GM23338 (cell line): ENCODE measurements at regions not wholly inside any gene's neighbourhood (a gene's known extent, or its start where the extent isn't known, plus 50 kb on each side); places are given as distances from the start of the nearest gene placed in this dataset.

Source experiments
- ATAC-seq: fragments of 200-7000 bp; cut with Tn5 transposase; 3 replicates; pipeline ENCODE4 v1.9.1; 2020
- DNase-seq: peaks from one replicate; pipeline ENCODE4 v3.0.0-alpha.2; 2015; ENCODE audit warnings: low spot score
- H2AFZ ChIP-seq: fragments of 200-600 bp; sonication (generic); 2 replicates; pipeline ENCODE4 v1.8.0; 2016; ENCODE audit warnings: antibody characterized with exemption, mild to moderate bottlenecking, moderate library complexity
- H3F3A ChIP-seq: fragments of 200-600 bp; sonication (generic); replicated peaks from 2 replicates; pipeline ENCODE4 v1.8.0; 2017; ENCODE audit warnings: antibody characterized with exemption, mixed run types, low read depth
- H3K27ac ChIP-seq: fragments of 200-600 bp; sonication (generic); 2 replicates; pipeline ENCODE4 v1.6.1; 2016; ENCODE audit warnings: low read depth
- H3K27me3 ChIP-seq: fragments of 200-600 bp; sonication (generic); 2 replicates; pipeline ENCODE4 v1.8.0; 2016; ENCODE audit warnings: mild to moderate bottlenecking, mixed run types, moderate library complexity; ENCODE audit not compliant: insufficient read depth
- H3K36me3 ChIP-seq: fragments of 200-600 bp; sonication (generic); 2 replicates; pipeline ENCODE4 v1.8.0; 2016; ENCODE audit warnings: mild to moderate bottlenecking; ENCODE audit not compliant: insufficient read depth
- H3K4me1 ChIP-seq: fragments of 200-600 bp; sonication (generic); 2 replicates; pipeline ENCODE4 v1.8.0; 2016; ENCODE audit warnings: mild to moderate bottlenecking, moderate library complexity; ENCODE audit not compliant: insufficient read depth
- H3K4me2 ChIP-seq: fragments of 200-600 bp; sonication (generic); 2 replicates; pipeline ENCODE4 v1.7.1; 2017; ENCODE audit warnings: mixed run types
- H3K4me3 ChIP-seq: fragments of 200-600 bp; sonication (generic); 2 replicates; pipeline ENCODE4 v1.6.1; 2016; ENCODE audit warnings: mixed run types
- H3K79me2 ChIP-seq: fragments of 200-600 bp; sonication (generic); replicated peaks from 2 replicates; pipeline ENCODE4 v1.8.0; 2017; ENCODE audit warnings: mild to moderate bottlenecking; ENCODE audit not compliant: insufficient read depth
- H3K9me2 ChIP-seq: fragments of 200-600 bp; sonication (generic); 2 replicates; pipeline ENCODE4 v1.8.0; 2017; ENCODE audit not compliant: insufficient read depth
- H4K20me1 ChIP-seq: fragments of 200-600 bp; sonication (generic); replicated peaks from 2 replicates; pipeline ENCODE4 v1.8.0; 2017; ENCODE audit warnings: mild to moderate bottlenecking; ENCODE audit not compliant: insufficient read depth
- H3K27ac Mint-ChIP-seq: 2 replicates; pipeline ENCODE4 v1.8.0; 2020; ENCODE audit warnings: inconsistent platforms, mild to moderate bottlenecking, moderate library complexity, mixed read lengths
- H3K27me3 Mint-ChIP-seq: 3 replicates; pipeline ENCODE4 v1.8.0; 2022; ENCODE audit warnings: low read depth, mild to moderate bottlenecking, moderate library complexity, mixed read lengths, inconsistent platforms; ENCODE audit not compliant: insufficient read depth, poor library complexity
- H3K36me3 Mint-ChIP-seq: 3 replicates; pipeline ENCODE4 v1.8.0; 2021; ENCODE audit warnings: low read depth, mild to moderate bottlenecking, inconsistent platforms, moderate library complexity, mixed read lengths
- H3K4me1 Mint-ChIP-seq: 3 replicates; pipeline ENCODE4 v1.8.0; 2020; ENCODE audit warnings: mild to moderate bottlenecking, inconsistent platforms, mixed read lengths
- H3K4me3 Mint-ChIP-seq: 3 replicates; pipeline ENCODE4 v1.8.0; 2021; ENCODE audit warnings: moderate library complexity, mild to moderate bottlenecking, inconsistent platforms, mixed read lengths
- H3K9me3 Mint-ChIP-seq: 3 replicates; pipeline ENCODE4 v1.8.0; 2020; ENCODE audit warnings: moderate library complexity, mild to moderate bottlenecking, inconsistent platforms, mixed read lengths
- CREB1 ChIP-seq: fragments of 250-450 bp; sonication (Bioruptor Pico); IDR thresholded peaks from 2 replicates; pipeline ENCODE4 v1.5.0; 2020; ENCODE audit warnings: low read depth, mild to moderate bottlenecking, moderate library complexity
- CTCF ChIP-seq, 2 experiments: fragments of 200-600 bp in 1 of 2; sonication (generic) in 1 of 2; conservative IDR thresholded peaks; 2 replicates each; pipeline versions ENCODE4 v1.5.1 to v1.6.1; 2016 to 2017; ENCODE audit warnings: antibody characterized with exemption in 2 of 2, low read depth in 2 of 2, mild to moderate bottlenecking in 2 of 2, moderate library complexity in 1 of 2
- ETS1 ChIP-seq: IDR thresholded peaks from 2 replicates; pipeline ENCODE4 v1.6.1; 2016; ENCODE audit warnings: antibody characterized with exemption
- EZH2 ChIP-seq: fragments of 200-600 bp; sonication (generic); IDR thresholded peaks from one replicate; pipeline ENCODE4 v1.8.0; 2017; ENCODE audit warnings: antibody characterized with exemption, mild to moderate bottlenecking, low read depth; ENCODE audit not compliant: unreplicated experiment
- EZH2phosphoT487 ChIP-seq: fragments of 200-600 bp; sonication (generic); IDR thresholded peaks from one replicate; pipeline ENCODE4 v1.8.1; 2018; ENCODE audit warnings: antibody characterized with exemption; ENCODE audit not compliant: unreplicated experiment
- JUNB ChIP-seq: IDR thresholded peaks from one replicate; pipeline ENCODE4 v1.6.1; 2016; ENCODE audit warnings: antibody characterized with exemption; ENCODE audit not compliant: unreplicated experiment
- NANOG ChIP-seq: IDR thresholded peaks from 2 replicates; pipeline ENCODE4 v1.6.1; 2016; ENCODE audit warnings: antibody characterized with exemption, borderline replicate concordance
- POLR2AphosphoS5 ChIP-seq: IDR thresholded peaks from 2 replicates; pipeline ENCODE4 v1.6.1; 2016; ENCODE audit warnings: antibody characterized with exemption, low read depth
- REST ChIP-seq: IDR thresholded peaks from one replicate; pipeline ENCODE4 v1.6.1; 2018; ENCODE audit warnings: antibody characterized with exemption; ENCODE audit not compliant: unreplicated experiment
- STAT1 ChIP-seq: IDR thresholded peaks from one replicate; pipeline ENCODE4 v1.6.1; 2016; ENCODE audit warnings: antibody characterized with exemption; ENCODE audit not compliant: unreplicated experiment
- ZNF114 ChIP-seq: fragments of 250-450 bp; sonication (Bioruptor Pico); IDR thresholded peaks from 2 replicates; pipeline ENCODE4 v1.5.0; 2020; ENCODE audit warnings: mild to moderate bottlenecking, moderate library complexity
- ZNF331 ChIP-seq: fragments of 250-450 bp; sonication (Bioruptor Pico); IDR thresholded peaks from 2 replicates; pipeline ENCODE4 v1.5.0; 2020; ENCODE audit warnings: low read depth, mild to moderate bottlenecking, moderate library complexity
- TF ChIP-seq, protein P1 (sequence below): fragments of 250-450 bp; sonication (Bioruptor Pico); IDR thresholded peaks from 2 replicates; pipeline ENCODE4 v1.5.0; 2020; ENCODE audit warnings: mild to moderate bottlenecking, moderate library complexity

DNA sequence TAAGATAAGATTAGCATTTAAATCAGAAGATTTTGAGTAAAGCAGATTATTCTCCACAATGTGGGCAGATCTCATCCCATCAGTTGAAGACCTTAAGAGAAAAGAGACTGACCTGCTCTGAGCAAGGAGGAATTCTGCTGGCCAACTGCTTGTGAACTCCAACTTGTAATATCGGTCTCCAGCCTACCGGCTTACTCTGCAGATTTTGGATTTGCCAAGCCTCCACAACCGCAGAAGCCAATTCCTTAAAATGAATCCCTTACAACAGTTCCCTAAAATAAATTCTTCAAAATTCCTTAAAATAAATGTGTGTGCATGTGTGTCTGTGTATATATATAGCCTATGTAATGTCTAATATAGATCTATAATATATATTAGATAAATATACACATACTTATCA, 107.4 kb upstream of the KLF13 start:
- ATAC-seq (no peak), DNase-seq (no peak)
- H3K4me1 Mint-ChIP-seq = peaks cover 24% of the 10 kb centered on the region
- no peak overlapping the region for H3K4me3 Mint-ChIP-seq
- no peaks in the 10 kb centered on the region for H3K9me3 Mint-ChIP-seq
- no peak overlapping the region for H2AFZ ChIP-seq
- H3K27me3 Mint-ChIP-seq = peaks cover 20% of the 10 kb centered on the region
- H3K79me2 ChIP-seq = no peaks in the 10 kb centered on the region
- no peaks in the 10 kb centered on the region for H3K36me3 Mint-ChIP-seq
- peaks cover 25% of the 10 kb centered on the region for H3K4me1 ChIP-seq
- TF ChIP-seq ZNF331 (no peak), STAT1 (no peak), NANOG (no peak), CTCF (conservative IDR thresholded peaks at IDR 0.05; ENCODE audit: low read depth in 2 of 2) (no peak), ZNF114 (CRISPR knock-in tag) (no peak), EZH2phosphoT487 (no peak), POLR2AphosphoS5 (no peak), CREB1 (no peak), REST (no peak), JUNB (no peak), EZH2 (no peak), ETS1 (no peak)
- TF ChIP-seq, protein P1, sequence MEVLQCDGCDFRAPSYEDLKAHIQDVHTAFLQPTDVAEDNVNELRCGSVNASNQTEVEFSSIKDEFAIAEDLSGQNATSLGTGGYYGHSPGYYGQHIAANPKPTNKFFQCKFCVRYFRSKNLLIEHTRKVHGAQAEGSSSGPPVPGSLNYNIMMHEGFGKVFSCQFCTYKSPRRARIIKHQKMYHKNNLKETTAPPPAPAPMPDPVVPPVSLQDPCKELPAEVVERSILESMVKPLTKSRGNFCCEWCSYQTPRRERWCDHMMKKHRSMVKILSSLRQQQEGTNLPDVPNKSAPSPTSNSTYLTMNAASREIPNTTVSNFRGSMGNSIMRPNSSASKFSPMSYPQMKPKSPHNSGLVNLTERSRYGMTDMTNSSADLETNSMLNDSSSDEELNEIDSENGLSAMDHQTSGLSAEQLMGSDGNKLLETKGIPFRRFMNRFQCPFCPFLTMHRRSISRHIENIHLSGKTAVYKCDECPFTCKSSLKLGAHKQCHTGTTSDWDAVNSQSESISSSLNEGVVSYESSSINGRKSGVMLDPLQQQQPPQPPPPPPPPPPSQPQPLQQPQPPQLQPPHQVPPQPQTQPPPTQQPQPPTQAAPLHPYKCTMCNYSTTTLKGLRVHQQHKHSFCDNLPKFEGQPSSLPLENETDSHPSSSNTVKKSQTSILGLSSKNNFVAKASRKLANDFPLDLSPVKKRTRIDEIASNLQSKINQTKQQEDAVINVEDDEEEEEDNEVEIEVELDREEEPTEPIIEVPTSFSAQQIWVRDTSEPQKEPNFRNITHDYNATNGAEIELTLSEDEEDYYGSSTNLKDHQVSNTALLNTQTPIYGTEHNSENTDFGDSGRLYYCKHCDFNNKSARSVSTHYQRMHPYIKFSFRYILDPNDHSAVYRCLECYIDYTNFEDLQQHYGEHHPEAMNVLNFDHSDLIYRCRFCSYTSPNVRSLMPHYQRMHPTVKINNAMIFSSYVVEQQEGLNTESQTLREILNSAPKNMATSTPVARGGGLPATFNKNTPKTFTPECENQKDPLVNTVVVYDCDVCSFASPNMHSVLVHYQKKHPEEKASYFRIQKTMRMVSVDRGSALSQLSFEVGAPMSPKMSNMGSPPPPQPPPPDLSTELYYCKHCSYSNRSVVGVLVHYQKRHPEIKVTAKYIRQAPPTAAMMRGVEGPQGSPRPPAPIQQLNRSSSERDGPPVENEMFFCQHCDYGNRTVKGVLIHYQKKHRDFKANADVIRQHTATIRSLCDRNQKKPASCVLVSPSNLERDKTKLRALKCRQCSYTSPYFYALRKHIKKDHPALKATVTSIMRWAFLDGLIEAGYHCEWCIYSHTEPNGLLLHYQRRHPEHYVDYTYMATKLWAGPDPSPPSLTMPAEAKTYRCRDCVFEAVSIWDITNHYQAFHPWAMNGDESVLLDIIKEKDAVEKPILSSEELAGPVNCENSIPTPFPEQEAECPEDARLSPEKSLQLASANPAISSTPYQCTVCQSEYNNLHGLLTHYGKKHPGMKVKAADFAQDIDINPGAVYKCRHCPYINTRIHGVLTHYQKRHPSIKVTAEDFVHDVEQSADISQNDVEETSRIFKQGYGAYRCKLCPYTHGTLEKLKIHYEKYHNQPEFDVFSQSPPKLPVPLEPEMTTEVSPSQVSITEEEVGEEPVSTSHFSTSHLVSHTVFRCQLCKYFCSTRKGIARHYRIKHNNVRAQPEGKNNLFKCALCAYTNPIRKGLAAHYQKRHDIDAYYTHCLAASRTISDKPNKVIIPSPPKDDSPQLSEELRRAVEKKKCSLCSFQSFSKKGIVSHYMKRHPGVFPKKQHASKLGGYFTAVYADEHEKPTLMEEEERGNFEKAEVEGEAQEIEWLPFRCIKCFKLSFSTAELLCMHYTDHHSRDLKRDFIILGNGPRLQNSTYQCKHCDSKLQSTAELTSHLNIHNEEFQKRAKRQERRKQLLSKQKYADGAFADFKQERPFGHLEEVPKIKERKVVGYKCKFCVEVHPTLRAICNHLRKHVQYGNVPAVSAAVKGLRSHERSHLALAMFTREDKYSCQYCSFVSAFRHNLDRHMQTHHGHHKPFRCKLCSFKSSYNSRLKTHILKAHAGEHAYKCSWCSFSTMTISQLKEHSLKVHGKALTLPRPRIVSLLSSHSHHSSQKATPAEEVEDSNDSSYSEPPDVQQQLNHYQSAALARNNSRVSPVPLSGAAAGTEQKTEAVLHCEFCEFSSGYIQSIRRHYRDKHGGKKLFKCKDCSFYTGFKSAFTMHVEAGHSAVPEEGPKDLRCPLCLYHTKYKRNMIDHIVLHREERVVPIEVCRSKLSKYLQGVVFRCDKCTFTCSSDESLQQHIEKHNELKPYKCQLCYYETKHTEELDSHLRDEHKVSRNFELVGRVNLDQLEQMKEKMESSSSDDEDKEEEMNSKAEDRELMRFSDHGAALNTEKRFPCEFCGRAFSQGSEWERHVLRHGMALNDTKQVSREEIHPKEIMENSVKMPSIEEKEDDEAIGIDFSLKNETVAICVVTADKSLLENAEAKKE (CRISPR knock-in tag) = no peak
- H3K36me3 ChIP-seq = no peaks in the 10 kb centered on the region
- H4K20me1 ChIP-seq = no peaks in the 10 kb centered on the region
- H3K27ac ChIP-seq = no peak overlapping the region
- H3K4me2 ChIP-seq = no peak overlapping the region
- no peaks in the 10 kb centered on the region for H3K27me3 ChIP-seq
- no peak overlapping the region for H3K4me3 ChIP-seq
- H3K27ac Mint-ChIP-seq = no peak overlapping the region
- H3F3A ChIP-seq = no peaks in the 10 kb centered on the region
- H3K9me2 ChIP-seq = no peaks in the 10 kb centered on the region
